ENCODE measurements at regions not wholly inside any gene's neighbourhood (a gene's known extent, or its start where the extent isn't known, plus 50 kb on each side); places are given as distances from the start of the nearest gene placed in this dataset.
A peak's percentile ranks its signal among the peaks of the same experiment; 100 is the strongest.
"Not testable (repeated sequence)": the region's sequence is repeated elsewhere in the genome, so short reads cannot be mapped to it uniquely, and the experiment has no call there.

GRCh38 chr6:37078814-37079213, 73.4 kb downstream of the FGD2 start:
- DNase-seq, result no peak

- no peak for DNase-seq
Measured at GRCh38 chr6:37081042-37081607, 75.7 kb downstream of the FGD2 start.

- DNase-seq, result no peak
Measured at GRCh38 chr6:37082390-37083130, 77.1 kb downstream of the FGD2 start.

GRCh38 chr6:37083243-37084138, 78.0 kb downstream of the FGD2 start:
- DNase-seq, result peak; percentile 72

- not testable (repeated sequence) for DNase-seq
Measured at GRCh38 chr6:37084665-37085064, 79.2 kb downstream of the FGD2 start.

GRCh38 chr6:37085198-37085597, 79.7 kb downstream of the FGD2 start:
- DNase-seq, result no peak

GRCh38 chr6:37088897-37089296, 81.1 kb upstream of the PIM1 start:
- no peak for DNase-seq

- no peak for DNase-seq
Measured at GRCh38 chr6:37089783-37090182, 80.2 kb upstream of the PIM1 start.

- DNase-seq, result not testable (repeated sequence)
Measured at GRCh38 chr6:37091104-37091503, 78.8 kb upstream of the PIM1 start.

GRCh38 chr6:37091586-37091985, 78.4 kb upstream of the PIM1 start:
- DNase-seq, result not testable (repeated sequence)

GRCh38 chr6:37092923-37093727, 76.8 kb upstream of the PIM1 start:
- no peak for DNase-seq

- no peak for DNase-seq
Measured at GRCh38 chr6:37093728-37094069, 76.3 kb upstream of the PIM1 start.

- no peak for DNase-seq
Measured at GRCh38 chr6:37095997-37096396, 74.0 kb upstream of the PIM1 start.

GRCh38 chr6:37097335-37097734, 72.6 kb upstream of the PIM1 start:
- no peak for DNase-seq

- DNase-seq, result no peak
Measured at GRCh38 chr6:37099442-37099841, 70.5 kb upstream of the PIM1 start.

- DNase-seq, result no peak
Measured at GRCh38 chr6:37100745-37101144, 69.2 kb upstream of the PIM1 start.

GRCh38 chr6:37101991-37102298, 68.0 kb upstream of the PIM1 start:
- DNase-seq, result no peak

- peak; percentile 90 for DNase-seq
Measured at GRCh38 chr6:37102299-37103168, 67.4 kb upstream of the PIM1 start.

- DNase-seq, result peak; percentile 92
Measured at GRCh38 chr6:37103169-37104039, 66.5 kb upstream of the PIM1 start.

GRCh38 chr6:37104824-37105147, 65.2 kb upstream of the PIM1 start:
- DNase-seq, result no peak

Data from DMS79 treated with DMSO at 0.1 percent for 48 hours (cell line).